Cardiac septum (tissue), 1 donor: ENCODE measurements at regions not wholly inside any gene's neighbourhood (a gene's known extent, or its start where the extent isn't known, plus 50 kb on each side); places are given as distances from the start of the nearest gene placed in this dataset.
"Not testable (repeated sequence)": the region's sequence is repeated elsewhere in the genome, so short reads cannot be mapped to it uniquely, and the experiment has no call there.

Experiments
- DNase-seq: peaks from one replicate; pipeline ENCODE4 v3.0.0-alpha.2; 2020; ENCODE audit warnings: low spot score
- intact Hi-C: fragments of 100-400 bp; cut with DNase I; formaldehyde crosslinking; loops from one replicate; pipeline ENCODE4 v1.14.0; 2022
- donor health status: DM: no; HTN: no; CAD: no.

- no peak for DNase-seq
- intact Hi-C loops: no loop called here
These were observed 144.3 kb downstream of the KBTBD8 start for GRCh38 chr3:67142432-67142831.

DNA sequence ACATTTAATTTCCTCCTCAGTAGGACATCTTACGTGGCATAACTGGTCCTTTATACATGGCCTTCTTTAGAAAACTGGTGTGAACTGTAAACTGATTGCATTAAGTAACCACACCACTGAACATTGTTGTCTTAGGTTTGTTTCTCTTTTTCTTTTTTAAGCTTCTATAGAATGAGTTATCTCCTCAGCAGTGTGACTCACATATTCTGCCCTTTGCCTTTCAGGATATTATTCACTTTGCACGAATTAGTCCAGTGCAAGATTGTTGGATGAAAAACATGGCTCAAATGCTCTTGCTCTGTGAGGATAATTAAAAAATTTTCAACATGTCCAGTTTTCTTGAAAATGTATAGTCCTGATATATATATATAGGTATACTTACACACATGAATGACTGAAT is 147.6 kb downstream of the KBTBD8 start:
- no peak for DNase-seq
- intact Hi-C loops: no loop called here

DNA sequence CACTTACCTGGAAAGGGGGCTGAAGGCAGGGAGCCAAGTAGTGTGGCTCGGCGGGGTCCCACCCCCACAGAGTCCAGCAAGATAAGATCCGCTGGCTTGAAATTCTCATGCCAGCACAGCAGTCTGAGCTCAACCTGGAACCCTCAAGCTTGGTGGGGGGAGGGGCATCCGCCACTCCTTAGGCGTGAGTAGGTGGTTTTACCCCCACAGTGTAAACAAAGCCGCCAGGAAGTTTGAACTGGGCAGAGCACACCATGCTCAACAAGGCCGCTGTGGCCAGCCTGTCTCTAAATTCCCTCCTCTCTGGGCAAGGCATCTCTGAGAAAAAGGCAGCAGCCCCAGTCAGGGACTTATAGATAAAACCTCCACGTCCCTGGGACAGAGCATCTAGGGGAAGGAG is 156.3 kb downstream of the KBTBD8 start:
- intact Hi-C loops: no loop called here
- DNase-seq: no peak

DNA sequence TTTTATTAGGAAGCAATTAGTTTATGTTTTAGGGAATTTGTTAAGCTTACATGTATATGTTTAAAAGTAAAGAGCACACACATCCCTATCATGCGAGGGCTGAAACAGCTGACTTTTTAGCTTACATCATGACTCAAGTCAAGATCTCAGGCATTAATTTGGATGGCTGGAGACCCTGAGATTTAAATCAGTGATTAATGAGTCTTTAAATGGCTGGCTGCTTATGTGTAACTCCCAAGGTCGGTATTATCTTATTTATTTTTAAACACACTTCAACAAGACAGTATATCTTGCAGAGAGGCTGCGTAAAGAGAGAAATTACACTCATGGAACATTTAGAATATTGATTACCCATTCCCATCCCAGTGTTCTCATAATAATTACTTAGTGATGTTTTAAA is 169.4 kb downstream of the KBTBD8 start:
- DNase-seq: no peak
- intact Hi-C loops: no loop called here

GRCh38 chr3:67171841-67172240 is 173.7 kb downstream of the KBTBD8 start:
- intact Hi-C loops: no loop called here

DNA sequence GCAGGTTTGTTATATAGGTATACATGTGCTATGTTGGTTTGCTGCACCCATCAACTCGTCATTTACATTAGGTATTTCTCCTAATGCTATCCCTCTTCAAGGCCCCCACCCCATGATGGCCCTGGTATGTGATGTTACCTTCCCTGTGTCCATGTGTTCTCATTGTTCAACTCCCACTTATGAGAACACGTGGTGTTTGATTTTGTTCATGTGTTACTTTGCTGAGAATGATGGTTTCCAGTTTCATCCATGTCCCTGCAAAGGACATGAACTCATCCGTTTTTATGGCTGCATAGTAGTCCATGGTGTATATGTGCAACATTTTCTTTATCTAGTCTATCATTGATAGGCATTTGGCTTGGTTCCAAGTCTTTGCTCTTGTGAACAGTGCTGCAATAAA is 175.0 kb downstream of the KBTBD8 start:
- DNase-seq, intact Hi-C loops: not testable (repeated sequence)

More at GRCh38 chr3:67171841-67172240, 173.7 kb downstream of the KBTBD8 start:
- no peak for DNase-seq

GRCh38 chr3:67176396-67176795 is 178.3 kb downstream of the KBTBD8 start:
- intact Hi-C loops: no loop called here
- no peak for DNase-seq

GRCh38 chr3:67192466-67192865 is 194.4 kb downstream of the KBTBD8 start:
- no peak for DNase-seq
- intact Hi-C loops: no loop called here

DNA sequence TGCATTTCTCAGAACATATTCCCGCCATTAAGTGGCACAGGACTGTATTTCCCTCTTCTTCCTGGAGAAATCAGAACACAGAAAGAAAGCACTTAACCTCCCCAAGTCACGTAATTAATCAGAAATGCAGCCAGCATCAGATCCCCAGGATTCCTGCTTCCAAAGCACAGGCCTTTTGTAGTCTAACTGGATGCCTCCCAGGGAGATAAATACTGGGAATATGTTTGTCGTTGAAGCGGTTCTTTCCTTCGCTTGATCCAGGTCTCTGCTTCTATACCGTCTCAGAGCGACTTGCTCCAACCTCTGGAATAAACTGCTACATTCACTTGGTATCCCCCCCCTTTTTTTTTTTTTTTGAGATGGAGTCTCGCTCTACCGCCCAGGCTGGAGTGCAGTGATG is 198.6 kb downstream of the KBTBD8 start:
- intact Hi-C loops: no loop called here
- DNase-seq: no peak

GRCh38 chr3:67198374-67198773 is 200.3 kb downstream of the KBTBD8 start:
- no peak for DNase-seq
- intact Hi-C loops: no loop called here

GRCh38 chr3:67200618-67201017 is 202.5 kb downstream of the KBTBD8 start:
- intact Hi-C loops: no loop called here
- DNase-seq: no peak

- intact Hi-C loops: no loop called here
- no peak for DNase-seq
These were observed 202.9 kb downstream of the KBTBD8 start for GRCh38 chr3:67201026-67201425.

- intact Hi-C loops: no loop called here
- DNase-seq: no peak
These were observed 203.9 kb downstream of the KBTBD8 start for GRCh38 chr3:67202053-67202452.

GRCh38 chr3:67204951-67205350 is 206.8 kb downstream of the KBTBD8 start:
- intact Hi-C loops: no loop called here
- no peak for DNase-seq

DNA sequence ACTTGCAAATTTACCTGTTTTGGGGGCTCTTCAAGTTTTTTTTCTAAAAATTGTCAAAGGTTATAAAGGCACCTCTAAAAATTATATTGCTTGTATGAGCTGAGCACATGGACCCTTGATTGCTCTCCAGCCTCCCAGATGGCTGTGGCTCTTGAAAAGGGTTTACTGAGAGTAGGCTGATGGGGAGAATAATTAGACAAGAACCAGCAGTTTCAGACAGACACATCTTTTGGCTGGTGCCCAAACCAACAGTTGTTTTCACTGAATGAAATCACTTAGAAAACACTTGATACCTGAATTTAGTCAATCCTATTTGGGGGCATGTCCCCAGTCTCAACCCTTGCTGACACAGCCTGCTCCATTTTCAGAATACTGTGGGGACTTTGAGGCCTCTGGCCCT is 217.6 kb downstream of the KBTBD8 start:
- intact Hi-C loops: no loop called here
- DNase-seq: no peak

GRCh38 chr3:67227030-67227429 is 228.9 kb downstream of the KBTBD8 start:
- intact Hi-C loops: no loop called here
- no peak for DNase-seq

DNA sequence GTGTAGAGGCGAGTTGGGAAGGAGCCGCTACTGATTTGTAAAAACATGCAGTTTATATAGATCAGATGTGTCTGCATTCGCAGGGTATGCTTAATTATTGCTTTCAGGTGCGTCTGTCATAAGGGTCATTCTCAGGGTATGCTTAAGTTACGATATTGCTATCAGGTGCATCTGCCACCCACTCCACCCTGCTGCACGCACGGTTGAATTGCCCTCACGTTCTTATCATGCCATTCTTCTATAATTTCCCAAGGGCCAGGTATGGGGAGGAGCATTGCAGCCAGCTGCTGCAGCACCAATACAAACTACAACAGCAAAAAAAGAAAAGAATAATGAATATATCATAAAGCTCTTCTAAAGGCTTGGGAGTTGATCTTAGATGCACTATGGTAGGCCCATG is 230.0 kb downstream of the KBTBD8 start:
- intact Hi-C loops: no loop called here
- DNase-seq: no peak

DNA sequence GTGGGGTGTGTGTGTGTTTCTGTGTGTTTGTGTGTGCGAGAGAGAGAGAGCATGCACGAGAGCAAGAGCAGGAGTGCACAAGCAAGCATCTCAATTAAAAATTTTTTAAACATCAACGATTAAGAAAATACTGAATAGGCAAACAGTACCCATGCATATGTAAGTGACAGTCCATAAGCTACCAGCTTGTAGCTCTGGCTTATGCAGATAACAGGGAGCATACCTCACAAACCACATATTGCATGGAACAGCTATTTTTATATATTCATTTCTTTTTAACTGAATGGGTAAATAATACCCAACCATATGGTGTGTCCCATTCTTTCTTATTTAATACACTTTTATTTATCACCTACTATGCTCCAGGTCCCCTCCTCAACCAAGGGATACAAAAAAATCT is 234.5 kb downstream of the KBTBD8 start:
- DNase-seq: no peak
- intact Hi-C loops: no loop called here

GRCh38 chr3:67239353-67239752 is 241.2 kb downstream of the KBTBD8 start:
- intact Hi-C loops: no loop called here
- DNase-seq: no peak

GRCh38 chr3:67241084-67241483 is 243.0 kb downstream of the KBTBD8 start:
- intact Hi-C loops: no loop called here
- DNase-seq: no peak

GRCh38 chr3:67244130-67244529 is 246.0 kb downstream of the KBTBD8 start:
- intact Hi-C loops: no loop called here
- DNase-seq: no peak

DNA sequence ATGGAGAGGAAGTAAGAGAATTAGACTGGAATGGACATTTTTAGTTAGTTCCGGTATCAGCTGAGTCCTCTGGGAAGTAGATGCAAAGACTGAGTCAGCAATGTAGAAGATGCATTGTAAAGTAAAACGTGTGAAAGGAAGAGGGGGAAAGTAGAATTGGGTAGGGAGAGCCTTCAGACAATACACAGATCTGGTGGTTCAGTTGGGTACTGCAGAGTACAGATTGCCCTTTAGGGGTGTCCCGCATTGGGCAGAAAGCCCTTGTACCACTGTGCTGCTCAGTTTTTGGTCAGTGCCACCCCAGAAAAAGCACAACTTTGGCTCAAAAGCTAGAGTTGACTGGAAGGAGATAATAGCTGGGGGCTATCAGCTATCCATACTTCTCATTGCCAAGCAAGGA is 247.4 kb downstream of the KBTBD8 start:
- DNase-seq: no peak
- intact Hi-C loops: no loop called here

DNA sequence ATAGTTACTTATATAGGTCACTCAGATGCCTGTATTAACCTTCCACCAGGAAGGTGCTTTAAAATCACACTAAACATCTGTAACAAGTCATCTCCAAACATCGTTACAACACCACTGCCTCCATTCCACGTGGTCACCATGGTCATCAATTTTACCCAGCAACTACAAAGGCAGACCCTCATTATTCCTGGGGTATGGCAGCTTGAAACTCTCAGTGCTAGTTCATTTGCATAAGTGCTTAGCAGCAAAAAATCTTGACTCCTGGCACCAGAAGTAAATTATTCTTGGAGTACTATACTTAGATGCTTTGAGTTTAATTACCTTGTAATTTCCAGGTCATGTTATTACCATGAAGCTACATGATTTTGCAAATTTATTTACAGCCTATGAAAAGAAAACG is 250.6 kb downstream of the KBTBD8 start:
- intact Hi-C loops: no loop called here
- DNase-seq: no peak
